ENCODE measurements at regions not wholly inside any gene's neighbourhood (a gene's known extent, or its start where the extent isn't known, plus 50 kb on each side); places are given as distances from the start of the nearest gene placed in this dataset.
"Not testable (repeated sequence)": the region's sequence is repeated elsewhere in the genome, so short reads cannot be mapped to it uniquely, and the experiment has no call there.

DNA sequence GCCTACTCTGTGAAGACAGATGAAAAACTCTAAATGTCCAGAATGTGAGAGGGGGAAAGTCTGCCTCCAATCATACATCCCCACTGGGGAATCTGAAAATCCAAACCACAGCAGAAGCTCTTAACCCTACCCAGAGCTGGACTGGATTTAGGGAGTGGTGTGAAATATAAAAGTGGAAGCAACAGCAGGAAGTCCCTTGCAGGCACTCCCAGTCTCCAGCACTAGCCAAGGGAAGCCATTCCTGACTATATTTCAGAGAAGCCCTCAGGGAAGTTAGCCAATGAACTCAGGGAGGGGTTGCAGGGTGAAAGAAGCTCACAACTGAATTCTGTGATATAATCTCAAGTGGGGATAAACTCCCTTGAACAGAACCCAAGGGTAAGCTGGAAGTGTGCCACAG is 51.5 kb downstream of the CRPPA start:
- no peaks in the 10 kb centered on the region for H3K79me2 ChIP-seq (ENCODE audit: control insufficient read depth, low read length)
- no peaks in the 10 kb centered on the region for H3F3A ChIP-seq (ENCODE audit: control insufficient read depth, insufficient read depth)
- H3K27me3 ChIP-seq (ENCODE audit: control insufficient read depth, low read length) = no peaks in the 10 kb centered on the region
- no peak overlapping the region for H3K27ac ChIP-seq (ENCODE audit: low read depth, low read length)
- TF ChIP-seq CTCF (IDR thresholded peaks at IDR 0.05; ENCODE audit: low read depth, low read length, poor library complexity, severe bottlenecking) (no peak), EZH2phosphoT487 (IDR thresholded peaks at IDR 0.05; ENCODE audit: borderline replicate concordance, low read length) (no peak)
- H3K4me3 ChIP-seq (ENCODE audit: low read length) = no peak overlapping the region
- H3K4me1 ChIP-seq (ENCODE audit: control insufficient read depth, low read length) = no peaks in the 10 kb centered on the region
- no peaks in the 10 kb centered on the region for H3K9me3 ChIP-seq (ENCODE audit: control insufficient read depth, insufficient read depth, low read length)
- H3K4me2 ChIP-seq (ENCODE audit: low read length) = no peak overlapping the region
- H4K20me1 ChIP-seq (ENCODE audit: control insufficient read depth, insufficient read depth, low read depth, low read length) = no peaks in the 10 kb centered on the region
- H3K36me3 ChIP-seq (ENCODE audit: control insufficient read depth, low read length) = no peaks in the 10 kb centered on the region
- no peaks in the 10 kb centered on the region for H3K9me2 ChIP-seq (replicated peaks; ENCODE audit: control insufficient read depth, low read length)

DNA sequence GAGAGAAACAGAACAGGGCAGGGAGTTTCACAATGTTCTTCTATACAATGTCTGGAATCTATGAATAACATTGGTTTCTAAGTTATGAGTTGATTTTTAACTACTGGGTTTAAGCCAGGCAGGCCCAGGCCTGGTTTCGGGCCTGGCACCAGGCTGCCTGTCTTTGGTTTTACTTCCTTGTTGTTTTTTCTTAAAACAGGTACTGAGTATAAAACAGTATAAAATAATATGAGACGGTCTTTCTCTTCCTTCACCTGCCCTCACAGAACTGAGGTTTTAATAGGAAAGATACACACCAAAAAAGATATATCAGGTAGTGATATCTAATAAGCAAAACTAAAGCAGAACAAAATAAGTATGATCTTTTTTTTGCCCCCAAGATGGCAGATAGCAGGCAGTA is 52.0 kb downstream of the CRPPA start:
- H3F3A ChIP-seq (ENCODE audit: control insufficient read depth, insufficient read depth); H3K4me1 ChIP-seq (ENCODE audit: control insufficient read depth, low read length); H3K79me2 ChIP-seq (ENCODE audit: control insufficient read depth, low read length): not testable (repeated sequence)

GRCh38 chr7:16368885-16369284 is 52.5 kb downstream of the CRPPA start:
- no peaks in the 10 kb centered on the region for H3K36me3 ChIP-seq (ENCODE audit: control insufficient read depth, low read length)
- no peaks in the 10 kb centered on the region for H3K9me3 ChIP-seq (ENCODE audit: control insufficient read depth, insufficient read depth, low read length)
- H3K27ac ChIP-seq (ENCODE audit: low read depth, low read length) = no peak overlapping the region
- no peak for TF ChIP-seq EZH2phosphoT487 (IDR thresholded peaks at IDR 0.05; ENCODE audit: borderline replicate concordance, low read length)
- TF ChIP-seq CTCF (IDR thresholded peaks at IDR 0.05; ENCODE audit: low read depth, low read length, poor library complexity, severe bottlenecking) = no peak
- H3K27me3 ChIP-seq (ENCODE audit: control insufficient read depth, low read length) = no peaks in the 10 kb centered on the region
- no peaks in the 10 kb centered on the region for H4K20me1 ChIP-seq (ENCODE audit: control insufficient read depth, insufficient read depth, low read depth, low read length)
- no peak overlapping the region for H3K4me2 ChIP-seq (ENCODE audit: low read length)
- H3K79me2 ChIP-seq (ENCODE audit: control insufficient read depth, low read length) = no peaks in the 10 kb centered on the region
- H3K4me3 ChIP-seq (ENCODE audit: low read length) = no peak overlapping the region
- H3K4me1 ChIP-seq (ENCODE audit: control insufficient read depth, low read length) = no peaks in the 10 kb centered on the region
- H3F3A ChIP-seq (ENCODE audit: control insufficient read depth, insufficient read depth) = no peaks in the 10 kb centered on the region
- H3K9me2 ChIP-seq (replicated peaks; ENCODE audit: control insufficient read depth, low read length) = no peaks in the 10 kb centered on the region

More for the DNA sequence above, 52.0 kb downstream of the CRPPA start:
- not testable (repeated sequence) for H3K4me2 ChIP-seq (ENCODE audit: low read length); H3K27ac ChIP-seq (ENCODE audit: low read depth, low read length); H3K27me3 ChIP-seq (ENCODE audit: control insufficient read depth, low read length); H4K20me1 ChIP-seq (ENCODE audit: control insufficient read depth, insufficient read depth, low read depth, low read length); H3K4me3 ChIP-seq (ENCODE audit: low read length); H3K9me3 ChIP-seq (ENCODE audit: control insufficient read depth, insufficient read depth, low read length); H3K36me3 ChIP-seq (ENCODE audit: control insufficient read depth, low read length); H3K9me2 ChIP-seq (replicated peaks; ENCODE audit: control insufficient read depth, low read length)

GRCh38 chr7:16367115-16367514 is 54.2 kb downstream of the CRPPA start:
- Histone ChIP-seq H3K36me3 (ENCODE audit: control insufficient read depth, low read length) (no peaks in the 10 kb centered on the region), H3K9me3 (ENCODE audit: control insufficient read depth, insufficient read depth, low read length) (no peaks in the 10 kb centered on the region), H3K9me2 (replicated peaks; ENCODE audit: control insufficient read depth, low read length) (no peaks in the 10 kb centered on the region), H3K4me1 (ENCODE audit: control insufficient read depth, low read length) (no peaks in the 10 kb centered on the region), H3K27me3 (ENCODE audit: control insufficient read depth, low read length) (no peaks in the 10 kb centered on the region), H4K20me1 (ENCODE audit: control insufficient read depth, insufficient read depth, low read depth, low read length) (no peaks in the 10 kb centered on the region), H3F3A (ENCODE audit: control insufficient read depth, insufficient read depth) (no peaks in the 10 kb centered on the region), H3K4me3 (ENCODE audit: low read length) (no peak overlapping the region), H3K27ac (ENCODE audit: low read depth, low read length) (no peak overlapping the region), H3K79me2 (ENCODE audit: control insufficient read depth, low read length) (no peaks in the 10 kb centered on the region), H3K4me2 (ENCODE audit: low read length) (no peak overlapping the region)
- TF ChIP-seq CTCF (IDR thresholded peaks at IDR 0.05; ENCODE audit: low read depth, low read length, poor library complexity, severe bottlenecking) (no peak), EZH2phosphoT487 (IDR thresholded peaks at IDR 0.05; ENCODE audit: borderline replicate concordance, low read length) (no peak)

All from DOHH2 (cell line).